IMR-90 (cell line): ENCODE measurements at regions not wholly inside any gene's neighbourhood (a gene's known extent, or its start where the extent isn't known, plus 50 kb on each side); places are given as distances from the start of the nearest gene placed in this dataset.

Source experiments
- CEBPB ChIP-seq: IDR thresholded peaks from 2 replicates; pipeline ENCODE4 v1.6.1; 2012; ENCODE audit warnings: low read depth, low read length, improper control_type of control experiment
- MAFK ChIP-seq: IDR thresholded peaks from 2 replicates; pipeline ENCODE4 v1.6.1; 2012; ENCODE audit warnings: low read depth, low read length, improper control_type of control experiment
- NFE2L2 ChIP-seq: fragments of 150-350 bp; IDR thresholded peaks from 2 replicates; pipeline ENCODE4 v1.6.1; 2016; ENCODE audit warnings: low read depth, mild to moderate bottlenecking, low read length
- POLR2A ChIP-seq: IDR thresholded peaks from 2 replicates; pipeline ENCODE4 v1.6.1; 2012; ENCODE audit warnings: mild to moderate bottlenecking, low read depth, low read length
- RAD21 ChIP-seq: IDR thresholded peaks from 2 replicates; pipeline ENCODE4 v1.6.1; 2012; ENCODE audit warnings: low read length, improper control_type of control experiment
- RFX5 ChIP-seq: IDR thresholded peaks from 2 replicates; pipeline ENCODE4 v1.8.0; 2012; ENCODE audit warnings: low read depth, mild to moderate bottlenecking, low read length, moderate library complexity
- SMC3 ChIP-seq: fragments of 150-350 bp; IDR thresholded peaks from 2 replicates; pipeline ENCODE4 v1.6.1; 2016; ENCODE audit warnings: low read depth, mild to moderate bottlenecking, antibody characterized with exemption, low read length, moderate library complexity
- TF ChIP-seq, protein P1 (sequence below): conservative IDR thresholded peaks from 2 replicates; pipeline ENCODE4 v1.5.1; 2012; ENCODE audit warnings: mild to moderate bottlenecking, low read depth, low read length, improper control_type of control experiment
- TF ChIP-seq, protein P2 (sequence below): fragments of 150-350 bp; IDR thresholded peaks from 2 replicates; pipeline ENCODE4 v1.6.1; 2017; ENCODE audit warnings: mild to moderate bottlenecking, antibody characterized with exemption, low read length, low read depth

DNA sequence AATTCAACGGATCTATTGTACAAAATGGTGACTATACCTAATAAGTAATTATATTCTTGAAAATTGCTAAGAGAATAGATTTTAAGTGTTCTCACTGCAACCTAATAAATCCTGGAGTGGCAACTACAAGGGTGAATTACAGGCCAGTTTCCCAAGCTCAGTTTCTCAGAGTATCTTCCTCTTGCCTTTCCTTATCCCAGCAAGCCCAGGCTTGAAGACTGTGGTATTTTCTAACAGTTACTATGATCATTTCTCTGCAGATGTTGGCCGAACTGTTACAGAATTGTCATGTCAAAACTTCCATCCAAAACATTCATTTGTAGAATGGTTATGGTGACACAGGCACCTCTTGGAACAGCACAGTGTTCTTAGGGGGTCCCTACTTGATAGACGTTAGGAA, 138.1 kb upstream of the PTCHD4 start:
- TF ChIP-seq RAD21 (no peak), SMC3 (no peak), CEBPB (no peak), POLR2A (no peak), MAFK (no peak), RFX5 (no peak), NFE2L2 (no peak)
- TF ChIP-seq, protein P1, sequence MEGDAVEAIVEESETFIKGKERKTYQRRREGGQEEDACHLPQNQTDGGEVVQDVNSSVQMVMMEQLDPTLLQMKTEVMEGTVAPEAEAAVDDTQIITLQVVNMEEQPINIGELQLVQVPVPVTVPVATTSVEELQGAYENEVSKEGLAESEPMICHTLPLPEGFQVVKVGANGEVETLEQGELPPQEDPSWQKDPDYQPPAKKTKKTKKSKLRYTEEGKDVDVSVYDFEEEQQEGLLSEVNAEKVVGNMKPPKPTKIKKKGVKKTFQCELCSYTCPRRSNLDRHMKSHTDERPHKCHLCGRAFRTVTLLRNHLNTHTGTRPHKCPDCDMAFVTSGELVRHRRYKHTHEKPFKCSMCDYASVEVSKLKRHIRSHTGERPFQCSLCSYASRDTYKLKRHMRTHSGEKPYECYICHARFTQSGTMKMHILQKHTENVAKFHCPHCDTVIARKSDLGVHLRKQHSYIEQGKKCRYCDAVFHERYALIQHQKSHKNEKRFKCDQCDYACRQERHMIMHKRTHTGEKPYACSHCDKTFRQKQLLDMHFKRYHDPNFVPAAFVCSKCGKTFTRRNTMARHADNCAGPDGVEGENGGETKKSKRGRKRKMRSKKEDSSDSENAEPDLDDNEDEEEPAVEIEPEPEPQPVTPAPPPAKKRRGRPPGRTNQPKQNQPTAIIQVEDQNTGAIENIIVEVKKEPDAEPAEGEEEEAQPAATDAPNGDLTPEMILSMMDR, result no peak
- TF ChIP-seq, protein P2, sequence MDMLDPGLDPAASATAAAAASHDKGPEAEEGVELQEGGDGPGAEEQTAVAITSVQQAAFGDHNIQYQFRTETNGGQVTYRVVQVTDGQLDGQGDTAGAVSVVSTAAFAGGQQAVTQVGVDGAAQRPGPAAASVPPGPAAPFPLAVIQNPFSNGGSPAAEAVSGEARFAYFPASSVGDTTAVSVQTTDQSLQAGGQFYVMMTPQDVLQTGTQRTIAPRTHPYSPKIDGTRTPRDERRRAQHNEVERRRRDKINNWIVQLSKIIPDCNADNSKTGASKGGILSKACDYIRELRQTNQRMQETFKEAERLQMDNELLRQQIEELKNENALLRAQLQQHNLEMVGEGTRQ, result no peak
